Right lobe of liver (tissue), 6 donors: ENCODE measurements at regions not wholly inside any gene's neighbourhood (a gene's known extent, or its start where the extent isn't known, plus 50 kb on each side); places are given as distances from the start of the nearest gene placed in this dataset.

Experiments used
- ATAC-seq, 4 donors: fragments of 200-7000 bp; cut with Tn5 transposase; one replicate each; pipeline ENCODE4 v1.9.1; 2020; ENCODE audit warnings: mild to moderate bottlenecking in 4 of 4, moderate library complexity in 4 of 4
- DNase-seq, 3 donors: peaks; one replicate each; pipeline ENCODE4 v3.0.0-alpha.2; 2020
- H3K27ac ChIP-seq, 3 donors: fragments of 200-600 bp; one replicate each; pipeline ENCODE4 v1.8.0; 2022
- H3K27me3 ChIP-seq, 2 donors: fragments of 200-600 bp; one replicate each; pipeline ENCODE4 v1.8.0; 2022
- H3K36me3 ChIP-seq, 4 donors: fragments of 200-600 bp; sonication (generic) in 1 of 4; one replicate each; pipeline versions ENCODE4 v1.5.1 to v1.8.0; 2017 to 2022; ENCODE audit warnings: control low read depth in 1 of 4
- H3K4me1 ChIP-seq, 4 donors: fragments of 200-600 bp; sonication (generic) in 1 of 4; one replicate each; pipeline versions ENCODE4 v1.5.1 to v1.8.0; 2017 to 2022; ENCODE audit warnings: control low read depth in 1 of 4
- H3K4me3 ChIP-seq, 3 donors: fragments of 200-600 bp; one replicate each; pipeline ENCODE4 v1.8.0; 2022
- H3K9me3 ChIP-seq, 4 donors: fragments of 200-600 bp; sonication (generic) in 1 of 4; one replicate each; pipeline versions ENCODE4 v1.5.1 to v1.8.0; 2017 to 2022; ENCODE audit warnings: control low read depth in 1 of 4
- POLR2A ChIP-seq: fragments of 450-650 bp; IDR thresholded peaks from one replicate; pipeline ENCODE4 v1.6.1; 2017; ENCODE audit warnings: antibody characterized with exemption, mild to moderate bottlenecking
- WGBS: methylation state at CpG from one replicate; pipeline ENCODE4 v1.1.6; 2018; ENCODE audit warnings: low coverage, low lambda C conversion rate; ENCODE audit not compliant: insufficient coverage; ENCODE audit errors: missing lambda C conversion rate; 5-methylcytosine and 5-hydroxymethylcytosine counted together
- intact Hi-C, 2 donors: fragments of 100-400 bp; cut with DNase I; formaldehyde crosslinking; loops; one replicate each; pipeline versions ENCODE4 v1.11.2 to v1.14.1; 2022
- TF ChIP-seq, protein P1 (sequence below), 4 donors: fragments of 200-600 bp in 3 of 4; fragments of 450-650 bp in 1 of 4; IDR thresholded peaks; one replicate each; pipeline versions ENCODE4 v1.5.1 to v1.8.0; 2016 to 2022; ENCODE audit warnings: antibody characterized with exemption in 4 of 4, mild to moderate bottlenecking in 2 of 4
- donor health status: DM: no; HTN: yes; CAD: no.
- donor health status: DM: no; HTN: no; CAD: no.
- donor health status: DM: no; HTN: no; CAD: no.
- donor health status: DM: no; HTN: yes; CAD: no.
- donor health status: DM: no; HTN: yes; CAD: no.

DNA sequence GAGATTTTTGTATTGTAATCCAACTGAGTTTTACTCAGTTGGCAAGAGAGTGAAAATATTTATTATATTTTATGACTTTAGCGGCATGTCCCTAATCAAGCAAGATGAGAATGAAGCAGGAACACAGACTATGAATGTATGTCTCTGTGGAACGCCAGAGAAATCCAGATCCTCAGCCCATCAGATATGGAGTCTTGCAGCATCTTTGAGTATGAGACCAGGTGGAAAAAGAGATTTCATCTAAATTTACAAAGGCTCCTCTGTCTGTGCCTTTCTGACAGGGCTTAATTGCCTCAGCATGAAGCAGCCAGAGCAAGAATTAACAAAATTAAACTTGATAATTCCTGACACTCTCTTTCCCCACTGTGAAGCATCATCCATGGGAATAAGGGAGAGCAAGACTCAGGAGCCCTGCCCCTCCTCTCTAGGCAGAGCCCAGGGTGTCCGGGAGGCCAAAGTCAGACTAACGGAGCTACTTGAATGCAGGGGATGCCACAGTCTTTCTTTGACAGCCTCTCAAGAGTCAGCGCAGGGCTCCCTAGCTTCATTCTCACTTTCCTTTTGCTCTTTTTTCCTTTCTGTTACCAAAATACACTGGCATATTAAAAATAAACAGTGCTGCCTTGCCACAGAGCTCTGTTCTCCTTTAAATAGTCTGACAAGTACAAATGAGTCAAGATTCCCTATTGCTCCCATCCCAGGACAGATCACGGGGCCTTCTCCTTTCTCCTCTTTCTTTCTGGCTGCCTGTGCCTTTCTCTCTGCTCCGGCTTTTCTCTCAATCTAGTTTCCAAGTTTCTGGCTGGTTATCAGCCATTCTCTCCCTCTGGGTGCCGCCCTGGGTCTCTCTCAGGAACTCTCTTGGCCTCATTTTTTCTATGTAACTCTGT lies 132.2 kb upstream of the INHBA start:
- Histone ChIP-seq H3K36me3 (no peaks in the 10 kb centered on the region), H3K27me3 (no peaks in the 10 kb centered on the region), H3K4me1 (no peaks in the 10 kb centered on the region), H3K9me3 (no peaks in the 10 kb centered on the region), H3K27ac (no peak overlapping the region), H3K4me3 (no peak overlapping the region)
- no peak for ATAC-seq
- TF ChIP-seq, protein P1, sequence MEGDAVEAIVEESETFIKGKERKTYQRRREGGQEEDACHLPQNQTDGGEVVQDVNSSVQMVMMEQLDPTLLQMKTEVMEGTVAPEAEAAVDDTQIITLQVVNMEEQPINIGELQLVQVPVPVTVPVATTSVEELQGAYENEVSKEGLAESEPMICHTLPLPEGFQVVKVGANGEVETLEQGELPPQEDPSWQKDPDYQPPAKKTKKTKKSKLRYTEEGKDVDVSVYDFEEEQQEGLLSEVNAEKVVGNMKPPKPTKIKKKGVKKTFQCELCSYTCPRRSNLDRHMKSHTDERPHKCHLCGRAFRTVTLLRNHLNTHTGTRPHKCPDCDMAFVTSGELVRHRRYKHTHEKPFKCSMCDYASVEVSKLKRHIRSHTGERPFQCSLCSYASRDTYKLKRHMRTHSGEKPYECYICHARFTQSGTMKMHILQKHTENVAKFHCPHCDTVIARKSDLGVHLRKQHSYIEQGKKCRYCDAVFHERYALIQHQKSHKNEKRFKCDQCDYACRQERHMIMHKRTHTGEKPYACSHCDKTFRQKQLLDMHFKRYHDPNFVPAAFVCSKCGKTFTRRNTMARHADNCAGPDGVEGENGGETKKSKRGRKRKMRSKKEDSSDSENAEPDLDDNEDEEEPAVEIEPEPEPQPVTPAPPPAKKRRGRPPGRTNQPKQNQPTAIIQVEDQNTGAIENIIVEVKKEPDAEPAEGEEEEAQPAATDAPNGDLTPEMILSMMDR (IDR thresholded peaks at IDR 0.05): no peak
- no peak for TF ChIP-seq POLR2A
- DNase-seq: no peak
- intact Hi-C loops: no loop called here
- WGBS: 58% methylated on average over 7 of the region's 8 CpGs

DNA sequence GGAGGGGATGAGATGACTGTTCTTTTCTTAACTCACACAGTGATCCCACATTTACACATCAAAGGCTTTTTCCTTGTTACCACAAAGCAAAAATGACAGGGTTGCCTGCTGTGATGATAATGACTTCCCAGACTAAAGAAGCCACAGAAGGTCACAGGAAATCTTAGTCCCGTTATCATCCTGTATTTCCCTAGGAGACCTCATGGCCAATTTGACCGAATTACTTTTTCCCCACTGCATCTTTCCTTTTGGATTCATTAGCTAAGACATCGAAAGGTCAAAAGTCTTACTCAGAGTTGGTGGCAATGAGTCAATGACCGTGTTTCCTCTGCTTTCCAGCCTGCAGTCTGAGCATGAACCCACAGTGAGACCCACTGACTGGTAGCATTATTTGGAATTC lies 130.1 kb upstream of the INHBA start:
- no peaks in the 10 kb centered on the region for H3K36me3 ChIP-seq
- H3K4me3 ChIP-seq: no peak overlapping the region
- DNase-seq (no peak), ATAC-seq (no peak)
- TF ChIP-seq, protein P1 (IDR thresholded peaks at IDR 0.05): no peak
- no peak for TF ChIP-seq POLR2A
- H3K9me3 ChIP-seq: no peaks in the 10 kb centered on the region
- H3K27ac ChIP-seq: no peak overlapping the region
- 40% methylated on average over 4 of the region's 4 CpGs for WGBS
- intact Hi-C loops: no loop called here
- H3K4me1 ChIP-seq: no peaks in the 10 kb centered on the region
- no peaks in the 10 kb centered on the region for H3K27me3 ChIP-seq

DNA sequence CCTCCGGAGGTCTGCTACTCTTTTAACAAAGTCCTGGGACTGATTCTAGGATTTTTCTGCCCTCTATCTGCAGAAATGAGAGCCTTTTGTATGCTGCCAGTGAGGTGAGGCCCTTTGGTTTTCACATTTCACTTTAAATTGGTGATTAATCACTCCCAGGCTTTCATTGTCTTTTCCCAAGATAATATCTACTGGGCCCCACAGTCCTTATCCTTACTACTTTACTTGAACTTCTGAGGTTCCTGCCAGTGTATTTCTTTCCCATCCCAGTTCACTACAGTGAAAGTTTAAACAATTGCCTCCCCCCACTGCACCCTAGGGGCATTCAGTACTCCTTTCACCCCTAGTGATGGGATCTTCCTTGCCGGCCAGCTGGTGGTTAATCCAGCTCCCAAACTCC lies 127.4 kb upstream of the INHBA start:
- no peak for ATAC-seq
- intact Hi-C loops: no loop called here

DNA sequence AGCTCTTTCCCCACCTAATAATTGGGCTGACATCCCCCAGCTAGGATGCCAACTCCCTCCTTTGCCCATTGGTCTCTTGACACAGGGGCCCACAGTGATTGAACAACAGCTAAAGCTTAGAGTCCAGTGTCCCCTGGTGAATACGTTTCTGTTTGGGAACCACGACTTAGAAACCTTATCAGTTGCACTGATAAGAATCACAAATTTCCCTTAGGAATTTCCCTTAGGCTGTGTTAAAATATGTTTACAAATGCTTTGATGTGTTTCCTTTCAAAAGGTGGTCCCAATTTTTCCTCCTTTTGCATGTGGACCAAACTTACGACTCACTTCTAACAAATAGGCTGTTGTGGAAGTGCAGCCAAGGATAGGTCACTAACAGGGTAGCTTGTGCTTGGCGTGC lies 126.0 kb upstream of the INHBA start:
- intact Hi-C loops: no loop called here

More for the DNA sequence above, 127.4 kb upstream of the INHBA start:
- no peaks in the 10 kb centered on the region for H3K36me3 ChIP-seq
- DNase-seq: no peak
- no peak overlapping the region for H3K27ac ChIP-seq
- no peaks in the 10 kb centered on the region for H3K4me1 ChIP-seq
- 57% methylated on average over 1 of the region's 2 CpGs for WGBS
- no peaks in the 10 kb centered on the region for H3K9me3 ChIP-seq
- H3K27me3 ChIP-seq: no peaks in the 10 kb centered on the region
- no peak overlapping the region for H3K4me3 ChIP-seq
- TF ChIP-seq, protein P1 (IDR thresholded peaks at IDR 0.05): no peak
- no peak for TF ChIP-seq POLR2A

More for the DNA sequence above, 126.0 kb upstream of the INHBA start:
- Histone ChIP-seq H3K4me3 (no peak overlapping the region), H3K36me3 (no peaks in the 10 kb centered on the region), H3K4me1 (no peaks in the 10 kb centered on the region), H3K9me3 (no peaks in the 10 kb centered on the region), H3K27me3 (no peaks in the 10 kb centered on the region), H3K27ac (no peak overlapping the region)
- ATAC-seq (no peak), DNase-seq (no peak)
- TF ChIP-seq, protein P1 (IDR thresholded peaks at IDR 0.05): no peak
- no peak for TF ChIP-seq POLR2A
- 58% methylated on average over 4 of the region's 4 CpGs for WGBS
